ENCODE measurements at regions not wholly inside any gene's neighbourhood (a gene's known extent, or its start where the extent isn't known, plus 50 kb on each side); places are given as distances from the start of the nearest gene placed in this dataset.
"Not testable (repeated sequence)": the region's sequence is repeated elsewhere in the genome, so short reads cannot be mapped to it uniquely, and the experiment has no call there.

GRCh38 chr18:22043837-22044236 lies 125.6 kb upstream of the GATA6 start:
- DNase-seq (ENCODE audit: low read depth) = no peak

- DNase-seq (ENCODE audit: low read depth) = no peak
Measured at GRCh38 chr18:22044474-22045220, 124.7 kb upstream of the GATA6 start.

GRCh38 chr18:22045221-22045918 lies 124.0 kb upstream of the GATA6 start:
- DNase-seq (ENCODE audit: low read depth) = no peak

- DNase-seq (ENCODE audit: low read depth) = no peak
Measured at GRCh38 chr18:22046473-22046872, 122.9 kb upstream of the GATA6 start.

GRCh38 chr18:22047485-22047884 lies 121.9 kb upstream of the GATA6 start:
- no peak for DNase-seq (ENCODE audit: low read depth)

GRCh38 chr18:22048221-22048620 lies 121.2 kb upstream of the GATA6 start:
- DNase-seq (ENCODE audit: low read depth) = no peak

GRCh38 chr18:22048932-22049615 lies 120.3 kb upstream of the GATA6 start:
- DNase-seq (ENCODE audit: low read depth) = no peak

- no peak for DNase-seq (ENCODE audit: low read depth)
Measured at GRCh38 chr18:22052405-22053105, 116.8 kb upstream of the GATA6 start.

GRCh38 chr18:22055466-22056238 lies 113.7 kb upstream of the GATA6 start:
- no peak for DNase-seq (ENCODE audit: low read depth)

- DNase-seq (ENCODE audit: low read depth) = no peak
Measured at GRCh38 chr18:22056950-22057349, 112.4 kb upstream of the GATA6 start.

GRCh38 chr18:22057908-22058527 lies 111.4 kb upstream of the GATA6 start:
- no peak for DNase-seq (ENCODE audit: low read depth)

GRCh38 chr18:22060361-22060760 lies 109.0 kb upstream of the GATA6 start:
- DNase-seq (ENCODE audit: low read depth) = no peak

GRCh38 chr18:22063102-22063501 lies 106.3 kb upstream of the GATA6 start:
- no peak for DNase-seq (ENCODE audit: low read depth)

- no peak for DNase-seq (ENCODE audit: low read depth)
Measured at GRCh38 chr18:22063672-22064071, 105.7 kb upstream of the GATA6 start.

GRCh38 chr18:22064581-22064980 lies 104.8 kb upstream of the GATA6 start:
- DNase-seq (ENCODE audit: low read depth) = no peak

GRCh38 chr18:22065311-22065710 lies 104.1 kb upstream of the GATA6 start:
- no peak for DNase-seq (ENCODE audit: low read depth)

- no peak for DNase-seq (ENCODE audit: low read depth)
Measured at GRCh38 chr18:22066083-22066485, 103.3 kb upstream of the GATA6 start.

GRCh38 chr18:22067109-22067508 lies 102.3 kb upstream of the GATA6 start:
- no peak for DNase-seq (ENCODE audit: low read depth)

- DNase-seq (ENCODE audit: low read depth) = no peak
Measured at GRCh38 chr18:22067682-22068081, 101.7 kb upstream of the GATA6 start.

GRCh38 chr18:22068784-22069183 lies 100.6 kb upstream of the GATA6 start:
- DNase-seq (ENCODE audit: low read depth) = not testable (repeated sequence)

GRCh38 chr18:22069916-22070315 lies 99.5 kb upstream of the GATA6 start:
- no peak for DNase-seq (ENCODE audit: low read depth)

All from activated T-helper 9 cell treated with anti-CD3 and anti-CD28 coated beads, Interleukin-2, amount 50 U/mL, for 16 hours (primary cell).